Aorta (tissue), 5 donors: ENCODE measurements at regions not wholly inside any gene's neighbourhood (a gene's known extent, or its start where the extent isn't known, plus 50 kb on each side); places are given as distances from the start of the nearest gene placed in this dataset.

Experiments
- ATAC-seq: fragments of 200-7000 bp; cut with Tn5 transposase; one replicate; pipeline ENCODE4 v1.9.1; 2022; ENCODE audit warnings: moderate library complexity; ENCODE audit not compliant: low FRiP score
- DNase-seq, 2 donors: peaks; one replicate each; pipeline ENCODE4 v3.0.0-alpha.2; 2020
- H3K27ac ChIP-seq, 2 donors: one replicate each; pipeline ENCODE4 v1.5.1; 2013; ENCODE audit warnings: low read length in 2 of 2, mild to moderate bottlenecking in 2 of 2, moderate library complexity in 2 of 2, control low read depth in 1 of 2, inconsistent platforms in 1 of 2, low read depth in 1 of 2
- H3K27me3 ChIP-seq, 2 donors: one replicate each; pipeline ENCODE4 v1.6.1; 2013; ENCODE audit warnings: control low read depth in 1 of 2, low read length in 1 of 2, mild to moderate bottlenecking in 1 of 2, moderate library complexity in 1 of 2; ENCODE audit not compliant: insufficient read depth in 2 of 2, control insufficient read depth in 1 of 2
- H3K36me3 ChIP-seq, 2 donors: one replicate each; pipeline ENCODE4 v1.6.1; 2013; ENCODE audit warnings: control low read depth in 1 of 2, low read length in 1 of 2, mild to moderate bottlenecking in 1 of 2; ENCODE audit not compliant: insufficient read depth in 2 of 2, control insufficient read depth in 1 of 2
- H3K4me1 ChIP-seq, 2 donors: one replicate each; pipeline ENCODE4 v1.6.1; 2013; ENCODE audit warnings: low read length in 2 of 2, control low read depth in 1 of 2, mild to moderate bottlenecking in 1 of 2, moderate library complexity in 1 of 2; ENCODE audit not compliant: insufficient read depth in 2 of 2, control insufficient read depth in 1 of 2
- H3K4me3 ChIP-seq, 2 donors: one replicate each; pipeline ENCODE4 v1.5.1; 2013; ENCODE audit warnings: low read length in 2 of 2, control low read depth in 1 of 2, mild to moderate bottlenecking in 1 of 2
- H3K9me3 ChIP-seq: one replicate; pipeline ENCODE4 v1.6.1; 2013; ENCODE audit warnings: mild to moderate bottlenecking, low read length; ENCODE audit not compliant: control insufficient read depth
- WGBS, 2 donors: extraction: QIAGEN DNeasy Blood & Tissue Kit; methylation state at CpG; one replicate each; pipeline ENCODE4 v1.1.7; 2013; 5-methylcytosine and 5-hydroxymethylcytosine counted together
- intact Hi-C, 2 donors: fragments of 100-400 bp; cut with DNase I; formaldehyde crosslinking; loops; one replicate each; pipeline versions ENCODE4 v1.14.2 to v1.15.0; 2022
- donor health status: healthy with polysubstance abuse.
- donor health status: Bipolar disorder and iron deficiency.
- donor health status: DM: no; HTN: no; CAD: no.
- donor health status: DM: no; HTN: no; CAD: no.
- donor health status: DM: yes; HTN: yes; CAD: no.

GRCh38 chr7:132072873-132073272, 503.4 kb downstream of the PLXNA4 start:
- Histone ChIP-seq H3K36me3 (no peaks in the 10 kb centered on the region), H3K27me3 (no peaks in the 10 kb centered on the region), H3K4me1 (no peaks in the 10 kb centered on the region), H3K27ac (no peak overlapping the region), H3K9me3 (no peaks in the 10 kb centered on the region), H3K4me3 (no peak overlapping the region)
- intact Hi-C loops, result no loop called here
- DNase-seq (no peak), ATAC-seq (no peak)

- intact Hi-C loops, result no loop called here
- Histone ChIP-seq H3K36me3 (no peaks in the 10 kb centered on the region), H3K4me1 (peaks cover 0 to under 1% of the 10 kb centered on the region in 2 donors), H3K9me3 (no peaks in the 10 kb centered on the region), H3K4me3 (no peak overlapping the region), H3K27me3 (no peaks in the 10 kb centered on the region), H3K27ac (no peak overlapping the region)
- ATAC-seq (no peak), DNase-seq (no peak)
- 92 to 93% methylated on average over 4 of the region's 4 CpGs for WGBS, 2 donors
These were observed 504.1 kb downstream of the PLXNA4 start for GRCh38 chr7:132072165-132072564.

- intact Hi-C loops, result loop anchor here (5.0 to 10.0 kb wide), 4 partner anchors 42 to 185 kb away; no protein-coding TSS in a partner anchor
- H3K27me3 ChIP-seq, result no peaks in the 10 kb centered on the region
- H3K4me3 ChIP-seq, result no peak overlapping the region
- H3K4me1 ChIP-seq, result peaks cover 0 to 2% of the 10 kb centered on the region in 2 donors
- DNase-seq, result no peak
- H3K27ac ChIP-seq, result no peak overlapping the region
- H3K36me3 ChIP-seq, result no peaks in the 10 kb centered on the region
- 77 to 88% methylated on average over 4 of the region's 4 CpGs for WGBS, 2 donors
- no peak for ATAC-seq
- H3K9me3 ChIP-seq, result no peaks in the 10 kb centered on the region
These were observed 507.0 kb downstream of the PLXNA4 start for GRCh38 chr7:132069306-132069705.

GRCh38 chr7:132066761-132067171, 509.5 kb downstream of the PLXNA4 start:
- Histone ChIP-seq H3K27me3 (no peaks in the 10 kb centered on the region), H3K36me3 (no peaks in the 10 kb centered on the region), H3K4me3 (no peak overlapping the region), H3K27ac (peak overlapping the region; percentile 83 to 97), H3K9me3 (no peaks in the 10 kb centered on the region), H3K4me1 (peaks cover 0 to 2% of the 10 kb centered on the region in 2 donors)
- WGBS, 2 donors, result 3 to 7% methylated on average over 12 of the region's 12 CpGs
- ATAC-seq (peak; percentile 65), DNase-seq (peak; percentile 66 to 88)
- intact Hi-C loops, result loop anchor here (1.0 to 10.0 kb wide), 5 partner anchors 39 to 188 kb away; no protein-coding TSS in a partner anchor

GRCh38 chr7:132065989-132066603, 509.7 kb upstream of the PODXL start:
- Histone ChIP-seq H3K9me3 (no peaks in the 10 kb centered on the region), H3K4me1 (peaks cover 0 to 2% of the 10 kb centered on the region in 2 donors), H3K27ac (peak overlapping the region; percentile 83 to 97), H3K27me3 (no peaks in the 10 kb centered on the region), H3K4me3 (no peak overlapping the region), H3K36me3 (no peaks in the 10 kb centered on the region)
- intact Hi-C loops, result loop anchor here (1.0 to 10.0 kb wide), 6 partner anchors 39 to 189 kb away; no protein-coding TSS in a partner anchor
- DNase-seq (no peak), ATAC-seq (peak; percentile 35)
- 38 to 40% methylated on average over 5 of the region's 5 CpGs for WGBS, 2 donors

- no peaks in the 10 kb centered on the region for H3K36me3 ChIP-seq
- DNase-seq, result peak; percentile 80 to 84
- intact Hi-C loops, result loop anchor here (2.0 to 10.0 kb wide), 5 partner anchors 38 to 189 kb away; no protein-coding TSS in a partner anchor
These were observed 509.0 kb upstream of the PODXL start for GRCh38 chr7:132065193-132065988.

DNA sequence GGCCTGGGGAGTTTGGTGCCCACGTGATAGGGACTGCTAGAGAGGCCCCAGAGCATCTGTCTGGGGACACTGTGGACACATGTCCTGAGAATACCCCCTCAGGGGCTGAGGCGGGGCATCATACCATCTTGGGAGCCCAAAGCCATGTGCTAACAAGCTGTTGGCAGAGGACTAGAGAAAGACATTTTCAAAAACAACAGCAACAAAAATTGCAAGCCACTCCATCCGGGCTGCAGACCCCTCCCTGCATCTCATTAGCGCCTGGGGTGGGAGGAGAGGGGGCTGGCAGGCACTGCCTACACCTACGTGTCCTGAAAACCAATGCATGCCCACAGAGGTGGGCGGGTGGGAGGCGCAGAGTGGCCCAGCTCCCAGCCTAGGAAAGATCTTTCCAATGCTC, 507.4 kb upstream of the PODXL start:
- DNase-seq, result no peak
- Histone ChIP-seq H3K9me3 (no peaks in the 10 kb centered on the region), H3K27ac (no peak overlapping the region), H3K36me3 (no peaks in the 10 kb centered on the region), H3K4me1 (peaks cover 0 to 2% of the 10 kb centered on the region in 2 donors), H3K4me3 (no peak overlapping the region), H3K27me3 (no peaks in the 10 kb centered on the region)
- intact Hi-C loops, result loop anchor here in 1 of 2 donors (2.0 to 10.0 kb wide), 2 partner anchors 113 to 191 kb away; no protein-coding TSS in a partner anchor
- ATAC-seq, result no peak
- 88 to 91% methylated on average over 7 of the region's 7 CpGs for WGBS, 2 donors

More at GRCh38 chr7:132065193-132065988, 509.0 kb upstream of the PODXL start:
- H3K27ac ChIP-seq, result peak overlapping the region; percentile 83 to 97
- no peak overlapping the region for H3K4me3 ChIP-seq
- H3K9me3 ChIP-seq, result no peaks in the 10 kb centered on the region
- peak; percentile 90 for ATAC-seq
- peaks cover 0 to 2% of the 10 kb centered on the region in 2 donors for H3K4me1 ChIP-seq
- H3K27me3 ChIP-seq, result no peaks in the 10 kb centered on the region
- 31 to 33% methylated on average over 8 of the region's 8 CpGs for WGBS, 2 donors

DNA sequence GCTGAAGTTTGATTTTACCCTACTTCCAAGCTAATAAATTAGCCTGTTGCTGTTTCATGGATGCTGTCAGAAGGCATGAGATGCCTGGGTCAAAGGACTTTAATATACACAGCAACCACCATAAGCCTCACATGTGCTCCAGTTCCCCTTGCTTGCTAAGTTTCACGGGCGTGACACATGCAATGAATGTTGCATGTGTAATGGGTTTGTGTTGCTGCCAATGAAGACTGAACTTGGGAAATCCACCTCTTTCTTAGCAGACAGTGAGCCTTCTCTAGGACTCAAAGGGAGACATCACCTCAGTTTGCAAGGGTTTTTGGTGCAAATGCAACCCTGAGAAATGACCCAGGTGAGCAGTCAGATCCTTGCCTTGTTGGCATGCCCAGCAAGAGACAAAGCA, 505.5 kb upstream of the PODXL start:
- no peak overlapping the region for H3K4me3 ChIP-seq
- H3K27me3 ChIP-seq, result no peaks in the 10 kb centered on the region
- 78 to 88% methylated on average over 2 of the region's 2 CpGs for WGBS, 2 donors
- no peaks in the 10 kb centered on the region for H3K9me3 ChIP-seq
- DNase-seq (no peak), ATAC-seq (no peak)
- no peaks in the 10 kb centered on the region for H3K36me3 ChIP-seq
- no peak overlapping the region for H3K27ac ChIP-seq
- intact Hi-C loops, result loop anchor here in 1 of 2 donors (10.0 kb wide), 1 partner anchor 193 kb away; no protein-coding TSS in a partner anchor
- no peaks in the 10 kb centered on the region for H3K4me1 ChIP-seq
